Prostate gland (tissue), 2 donors: ENCODE measurements at regions not wholly inside any gene's neighbourhood (a gene's known extent, or its start where the extent isn't known, plus 50 kb on each side); places are given as distances from the start of the nearest gene placed in this dataset.

ENCODE experiments used
- DNase-seq: peaks from one replicate; pipeline ENCODE4 v3.0.0-alpha.2; 2019; ENCODE audit warnings: low spot score
- H3K27ac ChIP-seq, 2 donors: fragments of 200-600 bp; sonication (generic); 2 replicates each; pipeline ENCODE4 v1.5.1; 2017 to 2019
- H3K27me3 ChIP-seq: fragments of 200-600 bp; sonication (generic); replicated peaks from 2 replicates; pipeline ENCODE4 v1.5.1; 2019; ENCODE audit not compliant: insufficient read depth
- H3K36me3 ChIP-seq, 2 donors: fragments of 200-600 bp; sonication (generic); 1 replicate in 1 of 2; 2 replicates in 1 of 2; pipeline versions ENCODE4 v1.5.1 to v1.8.1; 2017 to 2019
- H3K4me1 ChIP-seq: fragments of 200-600 bp; sonication (generic); replicated peaks from 2 replicates; pipeline ENCODE4 v1.5.1; 2019
- H3K4me3 ChIP-seq, 2 donors: fragments of 200-600 bp; sonication (generic); 2 replicates each; pipeline ENCODE4 v1.5.1; 2017 to 2019
- H3K9me3 ChIP-seq: fragments of 200-600 bp; sonication (generic); 2 replicates; pipeline ENCODE4 v1.5.1; 2017
- CTCF ChIP-seq, 4 experiments: fragments of 200-600 bp in 2 of 4; fragments of 450-650 bp in 2 of 4; sonication (generic) in 2 of 4; IDR thresholded peaks; 1 replicate in 3 of 4; 2 replicates in 1 of 4; pipeline ENCODE4 v1.5.1; 2016 to 2019; ENCODE audit warnings: antibody characterized with exemption in 4 of 4, mild to moderate bottlenecking in 2 of 4, moderate library complexity in 2 of 4
- POLR2A ChIP-seq: fragments of 450-650 bp; IDR thresholded peaks from one replicate; pipeline ENCODE4 v1.6.1; 2016; ENCODE audit warnings: antibody characterized with exemption, mild to moderate bottlenecking
- POLR2AphosphoS5 ChIP-seq: sonication (generic); formaldehyde crosslinking; IDR thresholded peaks from one replicate; pipeline ENCODE4 v1.6.1; 2017; ENCODE audit warnings: antibody characterized with exemption
- WGBS: methylation state at CpG from one replicate; pipeline ENCODE4 v1.1.5; 2018; 5-methylcytosine and 5-hydroxymethylcytosine counted together
- intact Hi-C: fragments of 100-400 bp; cut with DNase I; formaldehyde crosslinking; loops from one replicate; pipeline ENCODE4 v1.14.2; 2022

GRCh38 chrX:39298821-39299220 is 497.6 kb downstream of the MID1IP1 start:
- H3K27me3 ChIP-seq = no peaks in the 10 kb centered on the region
- H3K36me3 ChIP-seq = no peaks in the 10 kb centered on the region
- H3K4me1 ChIP-seq = no peaks in the 10 kb centered on the region
- no peaks in the 10 kb centered on the region for H3K9me3 ChIP-seq
- TF ChIP-seq CTCF (IDR thresholded peaks at IDR 0.05) (no peak), POLR2AphosphoS5 (no peak), POLR2A (no peak)
- intact Hi-C loops = no loop called here
- 100% methylated on average over 2 of the region's 2 CpGs for WGBS
- no peak overlapping the region for H3K27ac ChIP-seq
- no peak overlapping the region for H3K4me3 ChIP-seq
- DNase-seq = no peak

GRCh38 chrX:39299615-39300014 is 498.4 kb downstream of the MID1IP1 start:
- TF ChIP-seq POLR2AphosphoS5 (no peak), POLR2A (no peak), CTCF (IDR thresholded peaks at IDR 0.05) (no peak)
- 90% methylated on average over 2 of the region's 2 CpGs for WGBS
- intact Hi-C loops = no loop called here

DNA sequence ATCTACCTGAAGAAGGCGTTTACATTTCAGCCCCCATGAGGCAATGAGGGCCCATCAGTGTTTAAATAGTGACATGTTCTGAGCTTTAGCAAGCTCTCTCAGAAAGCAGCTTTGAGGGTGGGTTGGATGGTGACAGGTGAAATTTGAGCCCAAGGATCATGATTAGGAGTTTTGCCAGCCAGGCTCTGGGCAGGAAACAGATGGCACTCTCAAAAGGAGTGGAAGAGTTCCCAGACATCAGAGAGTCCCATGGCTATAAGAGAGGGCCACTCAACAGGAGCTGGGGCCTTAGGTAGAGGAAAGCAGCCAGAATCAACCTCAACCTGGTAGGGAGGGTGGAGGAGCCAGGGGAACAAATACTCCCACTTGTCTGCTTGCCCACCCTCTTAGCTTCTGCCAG is 499.8 kb downstream of the MID1IP1 start:
- TF ChIP-seq POLR2A (no peak), CTCF (IDR thresholded peaks at IDR 0.05) (no peak), POLR2AphosphoS5 (no peak)
- Histone ChIP-seq H3K27me3 (no peaks in the 10 kb centered on the region), H3K4me3 (no peak overlapping the region), H3K27ac (no peak overlapping the region), H3K9me3 (no peaks in the 10 kb centered on the region), H3K4me1 (no peaks in the 10 kb centered on the region), H3K36me3 (no peaks in the 10 kb centered on the region)
- 67% methylated on average over 1 of the region's 1 CpG for WGBS
- intact Hi-C loops = no loop called here
- no peak for DNase-seq

More at GRCh38 chrX:39299615-39300014, 498.4 kb downstream of the MID1IP1 start:
- Histone ChIP-seq H3K4me1 (no peaks in the 10 kb centered on the region), H3K4me3 (no peak overlapping the region), H3K27me3 (no peaks in the 10 kb centered on the region), H3K9me3 (no peaks in the 10 kb centered on the region), H3K36me3 (no peaks in the 10 kb centered on the region), H3K27ac (no peak overlapping the region)
- DNase-seq = no peak

- Histone ChIP-seq H3K27ac (no peak overlapping the region), H3K4me1 (no peaks in the 10 kb centered on the region), H3K9me3 (no peaks in the 10 kb centered on the region), H3K4me3 (no peak overlapping the region), H3K27me3 (no peaks in the 10 kb centered on the region), H3K36me3 (no peaks in the 10 kb centered on the region)
- TF ChIP-seq CTCF (IDR thresholded peaks at IDR 0.05) (no peak), POLR2AphosphoS5 (no peak), POLR2A (no peak)
- 100% methylated on average over 1 of the region's 1 CpG for WGBS
- intact Hi-C loops = no loop called here
- DNase-seq = no peak
These were observed 501.6 kb downstream of the MID1IP1 start for GRCh38 chrX:39302838-39303237.

GRCh38 chrX:39304746-39305145 is 503.5 kb downstream of the MID1IP1 start:
- no peaks in the 10 kb centered on the region for H3K9me3 ChIP-seq
- intact Hi-C loops = no loop called here
- no peak for DNase-seq
- WGBS = 57% methylated on average over 1 of the region's 1 CpG
- no peaks in the 10 kb centered on the region for H3K36me3 ChIP-seq
- no peak overlapping the region for H3K4me3 ChIP-seq
- no peak for TF ChIP-seq POLR2A
- no peak for TF ChIP-seq CTCF (IDR thresholded peaks at IDR 0.05)
- TF ChIP-seq POLR2AphosphoS5 = no peak
- no peaks in the 10 kb centered on the region for H3K4me1 ChIP-seq
- no peaks in the 10 kb centered on the region for H3K27me3 ChIP-seq
- no peak overlapping the region for H3K27ac ChIP-seq
